ENCODE measurements at regions not wholly inside any gene's neighbourhood (a gene's known extent, or its start where the extent isn't known, plus 50 kb on each side); places are given as distances from the start of the nearest gene placed in this dataset.
"Not testable (repeated sequence)": the region's sequence is repeated elsewhere in the genome, so short reads cannot be mapped to it uniquely, and the experiment has no call there.

- no peak for TF ChIP-seq CTCF (IDR thresholded peaks at IDR 0.05)
- no peak for TF ChIP-seq POLR2A (IDR thresholded peaks at IDR 0.05)
These were observed 56.7 kb upstream of the RAB6C start for GRCh38 chr2:129922571-129923264.

DNA sequence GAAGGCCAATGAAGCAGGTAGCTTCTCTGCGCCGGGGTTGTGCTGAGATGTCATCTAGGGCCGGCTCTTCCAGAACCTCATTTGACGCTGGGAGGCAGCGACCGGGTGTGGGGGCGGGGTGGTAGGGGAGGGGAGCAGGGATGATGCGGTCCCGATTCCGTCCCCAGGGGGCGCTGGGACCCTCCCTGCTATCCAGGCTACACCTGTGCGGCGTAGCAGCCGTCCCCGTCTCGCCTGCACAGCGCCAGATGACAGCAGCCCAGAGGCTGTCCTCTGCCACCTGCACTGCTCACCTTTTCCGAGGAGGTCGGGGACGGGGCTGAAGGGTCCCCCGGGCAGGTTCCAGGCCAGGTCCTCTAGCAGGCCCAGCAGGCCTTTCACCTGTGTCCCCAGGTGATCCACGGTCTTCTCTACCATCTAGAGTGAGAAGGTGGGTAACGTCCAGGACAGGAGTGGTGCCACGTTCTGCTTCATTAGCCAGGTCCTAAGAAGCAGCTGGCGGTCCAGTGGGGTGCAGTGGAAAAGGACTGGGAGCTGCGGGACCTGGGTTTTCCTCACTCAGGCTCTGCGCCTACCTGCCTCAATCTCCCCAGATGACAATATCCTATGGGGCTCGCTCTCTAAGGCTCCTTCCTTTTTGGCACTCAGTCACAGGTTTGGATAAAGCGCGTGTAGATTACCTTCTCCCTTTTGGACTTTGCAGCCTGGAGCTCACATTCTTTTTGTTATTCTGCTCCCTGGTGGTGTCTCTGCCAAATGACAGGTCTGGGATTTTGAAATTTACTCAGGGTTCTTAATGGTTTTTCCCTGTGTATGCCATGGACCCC, 56.0 kb upstream of the RAB6C start:
- whole genome bisulfite sequencing, 2 donors, result 5 to 7% methylated on average over 20 to 29 of the region's 30 CpGs
- TF ChIP-seq CTCF (IDR thresholded peaks at IDR 0.05) (no peak), POLR2A (IDR thresholded peaks at IDR 0.05) (no peak)
- intact Hi-C loops (cut with DNase I; ENCODE audit: low total_unique reads), result no loop called here
- peak; percentile 13 to 78 for DNase-seq (ENCODE audit: low spot score in 2 of 2)
- H3K4me3 ChIP-seq (ENCODE audit: low read depth, poor library complexity, severe bottlenecking), result no peak overlapping the region

More at GRCh38 chr2:129922571-129923264, 56.7 kb upstream of the RAB6C start:
- WGBS, 2 donors, result 17 to 32% methylated on average over 12 to 19 of the region's 21 CpGs
- intact Hi-C loops (cut with DNase I; ENCODE audit: low total_unique reads), result no loop called here
- H3K4me3 ChIP-seq (ENCODE audit: low read depth, poor library complexity, severe bottlenecking), result no peak overlapping the region
- DNase-seq (ENCODE audit: low spot score in 2 of 2), result peak in 1 of 2 donors; percentile 63

DNA sequence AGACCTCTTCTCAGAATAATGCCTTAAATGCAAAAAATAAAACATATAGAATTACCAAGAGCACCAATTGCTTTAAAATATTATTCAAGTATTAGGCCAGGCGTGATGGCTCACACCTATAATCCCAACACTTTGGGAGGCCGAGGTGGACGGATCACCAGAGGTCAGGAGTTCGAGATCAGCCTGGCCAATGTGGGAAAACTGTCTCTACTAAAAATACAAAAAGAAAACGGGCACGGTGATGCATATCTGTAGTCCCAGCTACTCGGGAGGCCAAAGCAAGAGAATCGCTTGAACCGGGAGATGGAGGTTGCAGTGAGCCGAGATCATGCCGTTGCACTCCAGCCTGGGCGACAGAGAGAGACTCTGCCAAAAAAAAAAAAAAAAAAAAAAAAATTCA, 55.4 kb upstream of the RAB6C start:
- peak in 1 of 2 donors; percentile 2 for DNase-seq (ENCODE audit: low spot score in 2 of 2)
- H3K4me3 ChIP-seq (ENCODE audit: low read depth, poor library complexity, severe bottlenecking); intact Hi-C loops (cut with DNase I; ENCODE audit: low total_unique reads): not testable (repeated sequence)
- 67 to 75% methylated on average over 12 of the region's 12 CpGs for WGBS, 2 donors

DNA sequence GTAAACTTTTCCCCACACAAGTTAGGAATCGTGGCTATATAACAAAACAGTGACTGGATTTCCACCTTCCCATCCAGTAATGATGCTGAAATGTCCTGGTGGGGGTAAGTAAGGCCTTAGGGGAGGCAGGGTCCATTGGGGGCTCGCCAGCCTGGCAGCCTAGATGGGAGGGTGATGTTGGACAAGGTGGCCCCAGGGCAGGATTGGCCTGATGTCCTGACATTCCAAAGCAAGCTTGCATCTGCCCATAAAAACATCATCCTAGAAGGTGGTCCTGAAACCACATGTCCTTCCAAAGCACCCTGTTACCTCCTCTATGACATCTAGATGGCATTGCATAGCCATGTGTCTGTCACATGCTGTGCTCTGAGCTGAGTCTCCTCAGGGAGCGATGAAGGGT, 54.1 kb upstream of the RAB6C start:
- peak in 1 of 2 donors; percentile 80 for DNase-seq (ENCODE audit: low spot score in 2 of 2)
- 59 to 60% methylated on average over 3 of the region's 3 CpGs for WGBS, 2 donors
- intact Hi-C loops (cut with DNase I; ENCODE audit: low total_unique reads), result no loop called here
- H3K4me3 ChIP-seq (ENCODE audit: low read depth, poor library complexity, severe bottlenecking), result no peak overlapping the region
- TF ChIP-seq CTCF (IDR thresholded peaks at IDR 0.05) (no peak), POLR2A (IDR thresholded peaks at IDR 0.05) (no peak)

DNA sequence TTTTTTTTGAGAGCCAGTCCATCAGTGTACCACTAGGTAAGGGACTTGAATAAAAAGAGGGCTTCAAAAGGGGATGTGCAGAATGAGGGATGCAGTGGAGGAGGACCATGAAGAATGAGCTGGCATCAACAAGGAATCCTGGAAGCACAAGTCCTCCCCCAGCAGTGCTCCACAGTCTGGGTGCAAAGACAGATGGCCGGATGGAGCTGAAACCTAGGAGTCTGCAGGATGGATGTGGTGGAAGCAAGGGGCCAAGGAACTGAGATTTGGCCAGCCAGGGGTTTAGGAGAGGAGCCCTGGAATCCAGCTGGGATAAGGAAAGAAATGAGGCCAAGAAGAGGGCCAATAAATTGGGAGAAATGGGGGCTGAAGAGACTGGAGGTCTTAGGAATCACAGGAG, 51.8 kb upstream of the RAB6C start:
- no peak for TF ChIP-seq CTCF (IDR thresholded peaks at IDR 0.05)
- TF ChIP-seq POLR2A (IDR thresholded peaks at IDR 0.05), result no peak
- intact Hi-C loops (cut with DNase I; ENCODE audit: low total_unique reads), result no loop called here
- WGBS, 2 donors, result 100% methylated on average over 1 of the region's 1 CpG
- peak in 1 of 2 donors; percentile 28 for DNase-seq (ENCODE audit: low spot score in 2 of 2)
- H3K4me3 ChIP-seq (ENCODE audit: low read depth, poor library complexity, severe bottlenecking), result no peak overlapping the region

Measured in lower leg skin (tissue), 4 donors.